ENCODE measurements at regions not wholly inside any gene's neighbourhood (a gene's known extent, or its start where the extent isn't known, plus 50 kb on each side); places are given as distances from the start of the nearest gene placed in this dataset.

DNA sequence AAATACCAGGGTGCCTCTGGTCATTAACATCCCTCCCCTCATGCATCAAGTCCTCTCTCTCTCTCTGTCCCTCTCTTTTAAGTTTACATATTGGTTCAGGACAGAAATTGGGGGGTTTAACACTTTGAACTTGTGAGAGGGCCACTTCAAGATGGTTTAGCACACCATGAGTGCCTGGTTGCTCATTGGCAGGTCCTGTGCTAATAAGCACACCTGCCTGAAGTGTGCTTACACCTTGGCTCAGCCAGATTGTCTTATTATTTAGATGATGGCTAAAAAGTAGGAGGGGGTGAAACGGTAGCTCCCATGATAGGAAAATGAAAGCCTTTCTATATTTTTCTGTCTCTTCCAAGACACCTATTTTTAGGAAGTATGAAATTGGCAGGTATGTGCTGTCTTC lies 205.8 kb downstream of the ARL6IP6 start:
- no peak overlapping the region for H3K4me3 ChIP-seq (ENCODE audit: low read depth, low read length)
- TF ChIP-seq, protein P1, sequence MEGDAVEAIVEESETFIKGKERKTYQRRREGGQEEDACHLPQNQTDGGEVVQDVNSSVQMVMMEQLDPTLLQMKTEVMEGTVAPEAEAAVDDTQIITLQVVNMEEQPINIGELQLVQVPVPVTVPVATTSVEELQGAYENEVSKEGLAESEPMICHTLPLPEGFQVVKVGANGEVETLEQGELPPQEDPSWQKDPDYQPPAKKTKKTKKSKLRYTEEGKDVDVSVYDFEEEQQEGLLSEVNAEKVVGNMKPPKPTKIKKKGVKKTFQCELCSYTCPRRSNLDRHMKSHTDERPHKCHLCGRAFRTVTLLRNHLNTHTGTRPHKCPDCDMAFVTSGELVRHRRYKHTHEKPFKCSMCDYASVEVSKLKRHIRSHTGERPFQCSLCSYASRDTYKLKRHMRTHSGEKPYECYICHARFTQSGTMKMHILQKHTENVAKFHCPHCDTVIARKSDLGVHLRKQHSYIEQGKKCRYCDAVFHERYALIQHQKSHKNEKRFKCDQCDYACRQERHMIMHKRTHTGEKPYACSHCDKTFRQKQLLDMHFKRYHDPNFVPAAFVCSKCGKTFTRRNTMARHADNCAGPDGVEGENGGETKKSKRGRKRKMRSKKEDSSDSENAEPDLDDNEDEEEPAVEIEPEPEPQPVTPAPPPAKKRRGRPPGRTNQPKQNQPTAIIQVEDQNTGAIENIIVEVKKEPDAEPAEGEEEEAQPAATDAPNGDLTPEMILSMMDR (IDR thresholded peaks at IDR 0.05; ENCODE audit: insufficient read depth, low read depth, low read length): no peak

DNA sequence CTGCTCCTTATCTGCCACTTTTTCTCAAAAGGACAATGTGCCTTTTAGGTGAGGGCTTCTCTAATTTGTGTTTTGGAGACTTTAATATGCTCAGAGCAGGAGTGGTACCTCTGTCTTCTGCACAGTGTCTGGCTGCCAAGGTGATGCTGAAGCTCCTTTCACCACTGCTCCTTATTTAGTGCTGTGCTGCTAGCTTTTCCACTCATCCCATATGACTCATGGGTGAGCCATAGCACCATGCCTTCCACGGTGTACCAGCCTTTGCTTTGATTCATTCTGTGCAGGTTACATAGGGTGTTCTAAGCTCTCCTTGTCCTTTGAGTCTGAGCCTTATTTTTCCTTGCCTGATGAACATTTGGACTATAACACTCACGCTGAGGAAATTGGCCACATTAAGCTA lies 202.4 kb downstream of the ARL6IP6 start:
- TF ChIP-seq, protein P1 (IDR thresholded peaks at IDR 0.05; ENCODE audit: insufficient read depth, low read depth, low read length): no peak
- H3K4me3 ChIP-seq (ENCODE audit: low read depth, low read length): no peak overlapping the region
- no peak for DNase-seq (ENCODE audit: low read depth)

More for the DNA sequence above, 205.8 kb downstream of the ARL6IP6 start:
- no peak for DNase-seq (ENCODE audit: low read depth)

DNA sequence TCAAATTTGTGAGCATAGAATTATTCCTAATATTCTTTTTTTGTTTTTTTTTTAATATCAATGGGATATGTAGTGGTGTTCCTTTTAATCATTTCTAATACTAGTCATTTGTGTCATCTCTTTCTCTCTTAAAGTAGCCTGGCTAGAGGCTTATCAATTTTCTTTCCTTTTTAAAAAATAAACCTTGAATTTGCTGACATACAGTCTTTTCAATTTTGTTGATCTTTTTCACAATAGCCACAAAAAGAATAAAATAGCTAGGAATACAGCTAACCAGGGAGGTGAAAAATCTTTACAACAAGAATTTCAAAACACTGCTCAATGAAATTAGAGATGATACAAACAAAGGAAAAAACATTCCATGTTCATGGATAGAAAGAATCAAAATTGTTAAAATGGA lies 192.6 kb downstream of the ARL6IP6 start:
- no peak overlapping the region for H3K4me3 ChIP-seq (ENCODE audit: low read depth, low read length)
- DNase-seq (ENCODE audit: low read depth): no peak

DNA sequence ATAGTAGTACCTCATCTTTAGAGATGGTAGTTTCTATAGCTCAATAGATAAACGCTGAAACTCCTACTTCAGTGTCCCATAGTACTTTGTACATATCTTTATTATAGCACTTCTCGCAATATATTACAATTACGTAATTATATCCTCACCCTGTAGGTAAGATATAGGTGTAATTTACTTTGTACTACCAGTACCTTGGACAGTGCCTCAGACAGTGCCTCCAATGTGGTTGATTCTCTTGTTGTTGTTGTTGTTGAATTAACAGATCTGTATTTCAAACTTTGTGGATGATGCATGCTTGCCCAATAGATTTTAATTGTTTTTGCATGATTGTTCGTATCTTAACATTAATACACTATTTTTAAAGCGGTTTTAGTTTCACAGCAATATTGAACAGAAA lies 188.6 kb downstream of the ARL6IP6 start:
- H3K4me3 ChIP-seq (ENCODE audit: low read depth, low read length): no peak overlapping the region
- TF ChIP-seq, protein P1 (IDR thresholded peaks at IDR 0.05; ENCODE audit: insufficient read depth, low read depth, low read length): no peak
- no peak for DNase-seq (ENCODE audit: low read depth)

More for the DNA sequence above, 192.6 kb downstream of the ARL6IP6 start:
- TF ChIP-seq, protein P1 (IDR thresholded peaks at IDR 0.05; ENCODE audit: insufficient read depth, low read depth, low read length): no peak

DNA sequence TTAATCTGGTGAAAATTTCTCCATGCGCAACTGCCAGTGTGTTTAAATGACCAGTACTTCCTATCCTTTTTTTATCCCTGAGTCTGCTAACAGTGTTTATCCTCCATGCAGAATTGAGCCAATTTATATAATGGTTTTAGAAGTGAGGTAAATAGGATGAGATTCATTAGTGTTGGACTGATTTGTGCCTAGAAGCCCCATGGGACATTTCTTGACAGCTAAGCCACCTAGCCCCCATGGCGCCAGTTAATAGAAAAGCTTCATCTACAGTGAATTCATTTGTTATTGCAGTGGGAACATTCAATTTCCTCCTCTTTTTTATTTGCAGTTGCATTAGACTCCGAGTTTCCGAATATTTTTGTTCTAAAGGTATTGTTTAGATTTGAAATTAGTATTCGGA lies 175.6 kb downstream of the ARL6IP6 start:
- DNase-seq (ENCODE audit: low read depth): no peak
- TF ChIP-seq, protein P1 (IDR thresholded peaks at IDR 0.05; ENCODE audit: insufficient read depth, low read depth, low read length): no peak

DNA sequence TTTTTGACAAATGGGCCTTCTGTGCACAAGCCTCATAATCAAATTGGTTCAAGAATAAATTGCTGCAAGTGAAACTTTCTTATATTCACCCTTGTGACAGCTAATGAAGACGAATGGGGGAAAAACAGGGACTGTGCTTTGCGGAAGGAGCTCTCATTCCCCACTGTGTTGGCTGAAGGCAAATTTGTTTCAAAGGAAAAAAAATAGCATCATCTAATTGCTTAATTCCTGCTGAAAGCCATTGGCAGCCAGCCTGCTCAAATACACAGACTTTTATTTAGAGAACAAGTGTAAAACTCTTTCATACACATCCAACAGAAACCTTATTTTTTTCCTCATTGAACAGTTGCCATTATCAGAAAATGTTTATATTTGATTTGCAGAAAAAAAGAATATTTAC lies 172.3 kb downstream of the ARL6IP6 start:
- TF ChIP-seq, protein P1 (IDR thresholded peaks at IDR 0.05; ENCODE audit: insufficient read depth, low read depth, low read length): no peak
- DNase-seq (ENCODE audit: low read depth): no peak
- H3K4me3 ChIP-seq (ENCODE audit: low read depth, low read length): no peak overlapping the region

More for the DNA sequence above, 175.6 kb downstream of the ARL6IP6 start:
- H3K4me3 ChIP-seq (ENCODE audit: low read depth, low read length): no peak overlapping the region

DNA sequence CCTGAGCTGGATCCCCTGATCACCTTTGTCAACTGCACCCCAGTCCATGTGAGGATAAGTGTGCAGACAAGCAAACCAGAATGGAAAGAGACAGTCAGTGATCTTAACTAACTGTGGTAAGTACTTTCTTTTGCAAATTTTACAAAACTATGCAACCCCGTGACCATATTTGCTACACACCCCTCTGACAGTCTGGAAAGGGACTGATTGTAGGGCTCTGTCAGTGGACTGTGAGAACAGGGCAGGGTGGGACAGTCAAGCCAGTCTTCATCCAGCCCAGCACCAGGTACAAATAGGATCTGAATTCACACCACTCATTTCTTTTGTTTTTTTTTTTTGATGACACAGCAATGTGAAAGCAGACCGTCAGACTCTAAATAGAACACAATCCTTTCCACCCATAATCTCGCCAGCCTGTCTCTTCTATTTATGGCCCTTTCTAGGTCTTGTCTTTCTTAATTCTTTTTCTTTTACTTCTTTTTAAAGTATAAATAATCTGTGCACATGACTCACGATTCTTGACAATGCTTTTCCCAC lies 165.6 kb downstream of the ARL6IP6 start:
- no peak for DNase-seq (ENCODE audit: low read depth)
- TF ChIP-seq, protein P1 (IDR thresholded peaks at IDR 0.05; ENCODE audit: insufficient read depth, low read depth, low read length): no peak

More for the DNA sequence above, 165.6 kb downstream of the ARL6IP6 start:
- no peak overlapping the region for H3K4me3 ChIP-seq (ENCODE audit: low read depth, low read length)

Measured in fibroblast of villous mesenchyme (primary cell).